Natural killer cell (primary cell): ENCODE measurements at regions not wholly inside any gene's neighbourhood (a gene's known extent, or its start where the extent isn't known, plus 50 kb on each side); places are given as distances from the start of the nearest gene placed in this dataset.

Experiments used
- ATAC-seq, 3 donors: fragments of 150-1000 bp in 2 of 3; fragments of 200-7000 bp in 1 of 3; cut with Tn5 transposase; 1 replicate in 1 of 3; 2 replicates in 2 of 3; pipeline ENCODE4 v1.10.0; 2021; ENCODE audit warnings: mild to moderate bottlenecking in 2 of 3, moderate library complexity in 2 of 3
- DNase-seq, 2 donors: peaks; one replicate each; pipeline versions ENCODE4 v3.0.0 to v3.0.0-alpha.2; 2013 to 2021; ENCODE audit warnings: mixed read lengths in 1 of 2
- H3K27ac ChIP-seq: one replicate; pipeline ENCODE4 v1.5.1; 2013; ENCODE audit warnings: mild to moderate bottlenecking, low read length
- H3K27me3 ChIP-seq: one replicate; pipeline ENCODE4 v1.6.1; 2013; ENCODE audit warnings: low read length; ENCODE audit not compliant: control insufficient read depth, insufficient read depth
- H3K36me3 ChIP-seq: one replicate; pipeline ENCODE4 v1.6.1; 2013; ENCODE audit warnings: low read length; ENCODE audit not compliant: control insufficient read depth, insufficient read depth
- H3K4me1 ChIP-seq: one replicate; pipeline ENCODE4 v1.6.1; 2013; ENCODE audit warnings: low read length; ENCODE audit not compliant: control insufficient read depth, insufficient read depth
- H3K4me3 ChIP-seq: one replicate; pipeline ENCODE4 v1.5.1; 2013; ENCODE audit warnings: low read length
- H3K9me3 ChIP-seq: one replicate; pipeline ENCODE4 v1.6.1; 2013; ENCODE audit warnings: low read length; ENCODE audit not compliant: control insufficient read depth, insufficient read depth
- H3K27ac Mint-ChIP-seq, 2 donors: one replicate each; pipeline ENCODE4 v1.8.0; 2022; ENCODE audit warnings: mild to moderate bottlenecking in 2 of 2, mixed read lengths in 2 of 2, moderate library complexity in 1 of 2
- H3K27me3 Mint-ChIP-seq, 2 donors: one replicate each; pipeline ENCODE4 v1.8.0; 2022; ENCODE audit warnings: low read depth in 2 of 2, mixed read lengths in 2 of 2
- H3K36me3 Mint-ChIP-seq: one replicate; pipeline ENCODE4 v1.8.0; 2022; ENCODE audit warnings: mixed read lengths
- H3K4me1 Mint-ChIP-seq, 2 donors: one replicate each; pipeline ENCODE4 v1.8.0; 2022; ENCODE audit warnings: mixed read lengths in 2 of 2
- H3K4me3 Mint-ChIP-seq: one replicate; pipeline ENCODE4 v1.8.0; 2022; ENCODE audit warnings: mild to moderate bottlenecking, moderate library complexity, mixed read lengths
- H3K9me3 Mint-ChIP-seq, 2 donors: one replicate each; pipeline ENCODE4 v1.8.0; 2022; ENCODE audit warnings: mixed read lengths in 2 of 2
- CTCF ChIP-seq: fragments of 200-600 bp; IDR thresholded peaks from one replicate; pipeline ENCODE4 v1.8.0; 2022; ENCODE audit warnings: antibody characterized with exemption
- WGBS: methylation state at CpG from one replicate; pipeline ENCODE4 v1.1.7; 2013; ENCODE audit warnings: missing lambda C conversion rate; ENCODE audit not compliant: insufficient coverage; 5-methylcytosine and 5-hydroxymethylcytosine counted together
- intact Hi-C: fragments of 100-400 bp; cut with micrococcal nuclease; formaldehyde crosslinking; loops from one replicate; pipeline ENCODE4 v1.14.2; 2022

- no peak for TF ChIP-seq CTCF
- Mint-ChIP-seq H3K4me1 (no peaks in the 10 kb centered on the region), H3K4me3 (no peak overlapping the region), H3K36me3 (peaks cover 9% of the 10 kb centered on the region), H3K9me3 (no peaks in the 10 kb centered on the region), H3K27ac (no peak overlapping the region), H3K27me3 (peaks cover 53 to 89% of the 10 kb centered on the region in 2 donors)
- Histone ChIP-seq H3K27me3 (peaks cover 26% of the 10 kb centered on the region), H3K27ac (no peak overlapping the region), H3K4me3 (no peak overlapping the region), H3K36me3 (no peaks in the 10 kb centered on the region), H3K9me3 (no peaks in the 10 kb centered on the region), H3K4me1 (no peaks in the 10 kb centered on the region)
- ATAC-seq (no peak), DNase-seq (no peak)
- intact Hi-C loops, result no loop called here
- 5% methylated on average over 17 of the region's 17 CpGs for WGBS
These were observed 296.7 kb downstream of the TFAP2C start for GRCh38 chr20:56925831-56926170.

- DNase-seq (no peak), ATAC-seq (no peak)
- H3K27me3 Mint-ChIP-seq, result peaks cover 53 to 87% of the 10 kb centered on the region in 2 donors
- peaks cover 26% of the 10 kb centered on the region for H3K27me3 ChIP-seq
- H3K9me3 Mint-ChIP-seq, result no peaks in the 10 kb centered on the region
- intact Hi-C loops, result no loop called here
- no peak overlapping the region for H3K4me3 ChIP-seq
- no peaks in the 10 kb centered on the region for H3K4me1 ChIP-seq
- no peak overlapping the region for H3K27ac ChIP-seq
- H3K36me3 ChIP-seq, result no peaks in the 10 kb centered on the region
- no peaks in the 10 kb centered on the region for H3K4me1 Mint-ChIP-seq
- no CpG with 5 or more reads among the region's 2 CpGs for WGBS
- no peak for TF ChIP-seq CTCF
- H3K9me3 ChIP-seq, result no peaks in the 10 kb centered on the region
- peaks cover 9% of the 10 kb centered on the region for H3K36me3 Mint-ChIP-seq
- H3K27ac Mint-ChIP-seq, result no peak overlapping the region
- no peak overlapping the region for H3K4me3 Mint-ChIP-seq
These were observed 297.4 kb downstream of the TFAP2C start for GRCh38 chr20:56926501-56926900.

GRCh38 chr20:56927127-56927526 is 298.0 kb downstream of the TFAP2C start:
- H3K27me3 ChIP-seq, result peaks cover 26% of the 10 kb centered on the region
- 40% methylated on average over 7 of the region's 8 CpGs for WGBS
- no peaks in the 10 kb centered on the region for H3K4me1 Mint-ChIP-seq

More at GRCh38 chr20:56927127-56927526, 298.0 kb downstream of the TFAP2C start:
- Mint-ChIP-seq H3K27ac (no peak overlapping the region), H3K27me3 (peaks cover 50 to 80% of the 10 kb centered on the region in 2 donors), H3K9me3 (no peaks in the 10 kb centered on the region), H3K36me3 (peaks cover 9% of the 10 kb centered on the region), H3K4me3 (no peak overlapping the region)
- ATAC-seq, result no peak
- no peaks in the 10 kb centered on the region for H3K4me1 ChIP-seq
- no peak overlapping the region for H3K27ac ChIP-seq
- H3K36me3 ChIP-seq, result no peaks in the 10 kb centered on the region
- H3K9me3 ChIP-seq, result no peaks in the 10 kb centered on the region
- DNase-seq, result no peak
- no peak for TF ChIP-seq CTCF
- H3K4me3 ChIP-seq, result no peak overlapping the region
- intact Hi-C loops, result no loop called here
